GM12878 (cell line): ENCODE measurements at regions not wholly inside any gene's neighbourhood (a gene's known extent, or its start where the extent isn't known, plus 50 kb on each side); places are given as distances from the start of the nearest gene placed in this dataset.

Experiments
- ATAC-seq: fragments of 200-7000 bp; cut with Tn5 transposase; 3 replicates; pipeline ENCODE4 v1.9.1; 2020; ENCODE audit warnings: mild to moderate bottlenecking, moderate library complexity
- BruUV-seq: library from RNA; stranded (reverse); fragments of 400-500 nt; replicated peaks from 2 replicates; lab custom pipeline; 2021; lab: Mats Ljungman, UMichigan
- CTCF ChIA-PET: fragments of 300-600 bp; sonication (Branson Sonifier 250); formaldehyde crosslinking; extraction: SDS; loops from one replicate; lab custom pipeline; 2021; ENCODE audit warnings: inconsistent platforms; lab: Yijun Ruan, JAX
- POLR2A ChIA-PET: fragments of 350-600 bp; formaldehyde crosslinking; extraction: SDS; loops from one replicate; lab custom pipeline; 2021; ENCODE audit warnings: inconsistent platforms; lab: Charles Lee
- RAD21 ChIA-PET: fragments of 300-600 bp; sonication (Branson Sonifier 250); formaldehyde crosslinking; loops from one replicate; lab custom pipeline; 2023; ENCODE audit warnings: antibody characterized with exemption; ENCODE audit not compliant: unreplicated experiment; lab: Charles Lee
- SMC1A ChIA-PET: fragments of 300-600 bp; sonication (Branson Sonifier 250); formaldehyde crosslinking; loops from one replicate; lab custom pipeline; 2023; ENCODE audit not compliant: unreplicated experiment, uncharacterized antibody; lab: Charles Lee
- DNase-seq: peaks from one replicate; pipeline ENCODE4 v3.0.0-alpha.2; 2011; ENCODE audit warnings: low read depth, low spot score
- FAIRE-seq: peaks from 3 replicates; lab custom pipeline; 2011; peaks lifted over from hg19 to GRCh38; lab: Jason Lieb, UNC
- H2AFZ ChIP-seq: 2 replicates; pipeline ENCODE4 v1.6.0; 2011; ENCODE audit warnings: low read depth, low read length, control low read depth; ENCODE audit not compliant: control insufficient read depth
- H3K27ac ChIP-seq: 2 replicates; pipeline ENCODE4 v1.5.1; 2011; ENCODE audit warnings: control low read depth; ENCODE audit not compliant: control insufficient read depth, insufficient read depth
- H3K27me3 ChIP-seq, 2 experiments: replicated peaks in 1 of 2; 2 replicates each; pipeline versions ENCODE4 v1.6.0 to v1.6.1; 2011; ENCODE audit warnings: low read length in 1 of 2; ENCODE audit not compliant: control insufficient read depth in 2 of 2, insufficient read depth in 2 of 2
- H3K36me3 ChIP-seq, 2 experiments: 2 replicates each; pipeline ENCODE4 v1.5.1; 2011; ENCODE audit warnings: low read length in 1 of 2; ENCODE audit not compliant: control insufficient read depth in 2 of 2, insufficient read depth in 2 of 2
- H3K4me1 ChIP-seq: 2 replicates; pipeline ENCODE4 v1.6.1; 2011; ENCODE audit warnings: mild to moderate bottlenecking, low read length, moderate library complexity, mixed read lengths; ENCODE audit not compliant: control insufficient read depth, insufficient read depth
- H3K4me2 ChIP-seq: 2 replicates; pipeline ENCODE4 v1.6.0; 2011; ENCODE audit warnings: control low read depth; ENCODE audit not compliant: control insufficient read depth, insufficient read depth
- H3K4me3 ChIP-seq: fragments of 200-600 bp; sonication (generic); 2 replicates; pipeline ENCODE4 v1.5.1; 2016
- H3K79me2 ChIP-seq: 2 replicates; pipeline ENCODE4 v1.6.0; 2011; ENCODE audit warnings: low read length; ENCODE audit not compliant: control insufficient read depth, insufficient read depth
- H3K9ac ChIP-seq: 2 replicates; pipeline ENCODE4 v1.8.0; 2011; ENCODE audit warnings: low read length, control low read depth, mixed read lengths; ENCODE audit not compliant: control insufficient read depth, insufficient read depth
- H3K9me3 ChIP-seq: replicated peaks from 3 replicates; pipeline ENCODE4 v1.5.1; 2011; ENCODE audit warnings: mild to moderate bottlenecking, low read length; ENCODE audit not compliant: control insufficient read depth, insufficient read depth
- H4K20me1 ChIP-seq: 2 replicates; pipeline ENCODE4 v1.6.0; 2011; ENCODE audit not compliant: control insufficient read depth, insufficient read depth
- CHD2 ChIP-seq: IDR thresholded peaks from 2 replicates; pipeline ENCODE4 v1.6.1; 2011; ENCODE audit warnings: low read depth, low read length, improper control_type of control experiment, borderline replicate concordance
- HDAC2 ChIP-seq: fragments of 200-600 bp; sonication (generic); IDR thresholded peaks from 2 replicates; pipeline ENCODE4 v1.6.1; 2017
- MTA3 ChIP-seq: IDR thresholded peaks from 2 replicates; pipeline ENCODE4 v1.6.1; 2012; ENCODE audit warnings: low read length, inconsistent platforms, borderline replicate concordance
- POLR2A ChIP-seq: IDR thresholded peaks from 2 replicates; pipeline ENCODE4 v1.6.1; 2011; ENCODE audit warnings: low read depth, mild to moderate bottlenecking, low read length
- POU2F2 ChIP-seq: IDR thresholded peaks from 3 replicates; pipeline ENCODE4 v1.6.1; 2011; ENCODE audit warnings: low read depth, mild to moderate bottlenecking, low read length, borderline replicate concordance
- RB1 ChIP-seq: fragments of 450-650 bp; formaldehyde crosslinking; IDR thresholded peaks from 2 replicates; pipeline ENCODE4 v1.6.1; 2017; ENCODE audit warnings: mild to moderate bottlenecking, borderline replicate concordance
- RFX5 ChIP-seq: IDR thresholded peaks from 2 replicates; pipeline ENCODE4 v1.6.1; 2011; ENCODE audit warnings: low read depth, low read length, improper control_type of control experiment
- SRF ChIP-seq, 2 experiments: IDR thresholded peaks; 2 replicates each; pipeline ENCODE4 v1.6.1; 2011; ENCODE audit warnings: low read depth in 2 of 2, low read length in 2 of 2, mild to moderate bottlenecking in 1 of 2, moderate library complexity in 1 of 2
- SUZ12 ChIP-seq: fragments of 200-600 bp; sonication (generic); IDR thresholded peaks from one replicate; pipeline ENCODE4 v1.6.1; 2018; ENCODE audit warnings: antibody characterized with exemption, mild to moderate bottlenecking; ENCODE audit not compliant: unreplicated experiment
- ZBED1 ChIP-seq: IDR thresholded peaks from 2 replicates; pipeline ENCODE4 v1.6.1; 2016; ENCODE audit warnings: borderline replicate concordance
- ZNF24 ChIP-seq: fragments of 450-650 bp; IDR thresholded peaks from 2 replicates; pipeline ENCODE4 v1.6.1; 2017; ENCODE audit warnings: antibody characterized with exemption, mild to moderate bottlenecking
- ZNF274 ChIP-seq: IDR thresholded peaks from one replicate; pipeline ENCODE4 v1.8.0; 2011; ENCODE audit not compliant: insufficient read length, insufficient read depth
- WGBS: methylation state at CpG from one replicate; pipeline ENCODE4 v1.1.6; 2016; ENCODE audit warnings: low lambda C conversion rate; ENCODE audit not compliant: insufficient replicate concordance, insufficient coverage; ENCODE audit errors: missing lambda C conversion rate; 5-methylcytosine and 5-hydroxymethylcytosine counted together
- in situ Hi-C: fragments of 300-500 bp; cut with MboI; formaldehyde crosslinking; loops from 9 replicates; pipeline ENCODE4 v1.14.3; 2018; ENCODE audit warnings: mixed read lengths
- intact Hi-C: fragments of 100-400 bp; cut with micrococcal nuclease; formaldehyde crosslinking; loops from one replicate; pipeline ENCODE4 v1.14.2; 2022; ENCODE audit not compliant: unreplicated experiment
- TF ChIP-seq, protein P1 (sequence below): fragments of 450-650 bp; formaldehyde crosslinking; IDR thresholded peaks from 2 replicates; pipeline ENCODE4 v1.5.0; 2022; ENCODE audit warnings: mild to moderate bottlenecking, missing genetic modification characterization
- TF ChIP-seq, protein P2 (sequence below): fragments of 450-650 bp; IDR thresholded peaks from 2 replicates; pipeline ENCODE4 v1.6.1; 2017; ENCODE audit warnings: mild to moderate bottlenecking, moderate library complexity
- TF ChIP-seq, protein P3 (sequence below): fragments of 450-650 bp; IDR thresholded peaks from 2 replicates; pipeline ENCODE4 v1.6.1; 2014; ENCODE audit warnings: mild to moderate bottlenecking

GRCh38 chr14:105908006-105908405 is 381.6 kb downstream of the TMEM121 start:
- ChIA-PET SMC1A (no interaction called here), CTCF (no interaction called here), POLR2A (no interaction called here), RAD21 (no interaction called here)
- Histone ChIP-seq H3K4me1 (no peaks in the 10 kb centered on the region), H3K27ac (peak overlapping the region; percentile 71), H3K4me2 (peak overlapping the region; percentile 66), H3K27me3 (no peaks in the 10 kb centered on the region), H3K4me3 (no peak overlapping the region; the same call in 1 of the 2 replicates), H3K9ac (peak overlapping the region; percentile 67), H2AFZ (no peak overlapping the region), H3K9me3 (no peaks in the 10 kb centered on the region), H4K20me1 (no peaks in the 10 kb centered on the region), H3K79me2 (peaks cover 83% of the 10 kb centered on the region), H3K36me3 (no peaks in the 10 kb centered on the region)
- intact Hi-C loops (no loop called here), in situ Hi-C loops (no loop called here)
- no TSS peak for BruUV-seq
- WGBS: no CpG with 5 or more reads among the region's 6 CpGs
- DNase-seq (no peak), ATAC-seq (no peak), FAIRE-seq (no peak)
- TF ChIP-seq, protein P1, sequence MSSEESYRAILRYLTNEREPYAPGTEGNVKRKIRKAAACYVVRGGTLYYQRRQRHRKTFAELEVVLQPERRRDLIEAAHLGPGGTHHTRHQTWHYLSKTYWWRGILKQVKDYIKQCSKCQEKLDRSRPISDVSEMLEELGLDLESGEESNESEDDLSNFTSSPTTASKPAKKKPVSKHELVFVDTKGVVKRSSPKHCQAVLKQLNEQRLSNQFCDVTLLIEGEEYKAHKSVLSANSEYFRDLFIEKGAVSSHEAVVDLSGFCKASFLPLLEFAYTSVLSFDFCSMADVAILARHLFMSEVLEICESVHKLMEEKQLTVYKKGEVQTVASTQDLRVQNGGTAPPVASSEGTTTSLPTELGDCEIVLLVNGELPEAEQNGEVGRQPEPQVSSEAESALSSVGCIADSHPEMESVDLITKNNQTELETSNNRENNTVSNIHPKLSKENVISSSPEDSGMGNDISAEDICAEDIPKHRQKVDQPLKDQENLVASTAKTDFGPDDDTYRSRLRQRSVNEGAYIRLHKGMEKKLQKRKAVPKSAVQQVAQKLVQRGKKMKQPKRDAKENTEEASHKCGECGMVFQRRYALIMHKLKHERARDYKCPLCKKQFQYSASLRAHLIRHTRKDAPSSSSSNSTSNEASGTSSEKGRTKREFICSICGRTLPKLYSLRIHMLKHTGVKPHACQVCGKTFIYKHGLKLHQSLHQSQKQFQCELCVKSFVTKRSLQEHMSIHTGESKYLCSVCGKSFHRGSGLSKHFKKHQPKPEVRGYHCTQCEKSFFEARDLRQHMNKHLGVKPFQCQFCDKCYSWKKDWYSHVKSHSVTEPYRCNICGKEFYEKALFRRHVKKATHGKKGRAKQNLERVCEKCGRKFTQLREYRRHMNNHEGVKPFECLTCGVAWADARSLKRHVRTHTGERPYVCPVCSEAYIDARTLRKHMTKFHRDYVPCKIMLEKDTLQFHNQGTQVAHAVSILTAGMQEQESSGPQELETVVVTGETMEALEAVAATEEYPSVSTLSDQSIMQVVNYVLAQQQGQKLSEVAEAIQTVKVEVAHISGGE (CRISPR knock-in tag): no peak
- TF ChIP-seq MTA3 (peak; percentile 72; the same call in 1 of the 2 replicates), ZNF274 (no peak), RFX5 (no peak), RB1 (no peak), SRF (IDR thresholded peaks at IDR 0.05; ENCODE audit: low read depth in 2 of 2, low read length in 2 of 2) (no peak), ZNF24 (no peak), POU2F2 (no peak), CHD2 (no peak), POLR2A (peak; percentile 58; the same call in 1 of the 2 replicates), ZBED1 (0 out of 2 replicates have a peak, but pooled peaks have one; percentile 18), SUZ12 (no peak), HDAC2 (no peak)
- TF ChIP-seq, protein P2, sequence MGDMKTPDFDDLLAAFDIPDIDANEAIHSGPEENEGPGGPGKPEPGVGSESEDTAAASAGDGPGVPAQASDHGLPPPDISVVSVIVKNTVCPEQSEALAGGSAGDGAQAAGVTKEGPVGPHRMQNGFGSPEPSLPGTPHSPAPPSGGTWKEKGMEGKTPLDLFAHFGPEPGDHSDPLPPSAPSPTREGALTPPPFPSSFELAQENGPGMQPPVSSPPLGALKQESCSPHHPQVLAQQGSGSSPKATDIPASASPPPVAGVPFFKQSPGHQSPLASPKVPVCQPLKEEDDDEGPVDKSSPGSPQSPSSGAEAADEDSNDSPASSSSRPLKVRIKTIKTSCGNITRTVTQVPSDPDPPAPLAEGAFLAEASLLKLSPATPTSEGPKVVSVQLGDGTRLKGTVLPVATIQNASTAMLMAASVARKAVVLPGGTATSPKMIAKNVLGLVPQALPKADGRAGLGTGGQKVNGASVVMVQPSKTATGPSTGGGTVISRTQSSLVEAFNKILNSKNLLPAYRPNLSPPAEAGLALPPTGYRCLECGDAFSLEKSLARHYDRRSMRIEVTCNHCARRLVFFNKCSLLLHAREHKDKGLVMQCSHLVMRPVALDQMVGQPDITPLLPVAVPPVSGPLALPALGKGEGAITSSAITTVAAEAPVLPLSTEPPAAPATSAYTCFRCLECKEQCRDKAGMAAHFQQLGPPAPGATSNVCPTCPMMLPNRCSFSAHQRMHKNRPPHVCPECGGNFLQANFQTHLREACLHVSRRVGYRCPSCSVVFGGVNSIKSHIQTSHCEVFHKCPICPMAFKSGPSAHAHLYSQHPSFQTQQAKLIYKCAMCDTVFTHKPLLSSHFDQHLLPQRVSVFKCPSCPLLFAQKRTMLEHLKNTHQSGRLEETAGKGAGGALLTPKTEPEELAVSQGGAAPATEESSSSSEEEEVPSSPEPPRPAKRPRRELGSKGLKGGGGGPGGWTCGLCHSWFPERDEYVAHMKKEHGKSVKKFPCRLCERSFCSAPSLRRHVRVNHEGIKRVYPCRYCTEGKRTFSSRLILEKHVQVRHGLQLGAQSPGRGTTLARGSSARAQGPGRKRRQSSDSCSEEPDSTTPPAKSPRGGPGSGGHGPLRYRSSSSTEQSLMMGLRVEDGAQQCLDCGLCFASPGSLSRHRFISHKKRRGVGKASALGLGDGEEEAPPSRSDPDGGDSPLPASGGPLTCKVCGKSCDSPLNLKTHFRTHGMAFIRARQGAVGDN: no peak
- TF ChIP-seq, protein P3, sequence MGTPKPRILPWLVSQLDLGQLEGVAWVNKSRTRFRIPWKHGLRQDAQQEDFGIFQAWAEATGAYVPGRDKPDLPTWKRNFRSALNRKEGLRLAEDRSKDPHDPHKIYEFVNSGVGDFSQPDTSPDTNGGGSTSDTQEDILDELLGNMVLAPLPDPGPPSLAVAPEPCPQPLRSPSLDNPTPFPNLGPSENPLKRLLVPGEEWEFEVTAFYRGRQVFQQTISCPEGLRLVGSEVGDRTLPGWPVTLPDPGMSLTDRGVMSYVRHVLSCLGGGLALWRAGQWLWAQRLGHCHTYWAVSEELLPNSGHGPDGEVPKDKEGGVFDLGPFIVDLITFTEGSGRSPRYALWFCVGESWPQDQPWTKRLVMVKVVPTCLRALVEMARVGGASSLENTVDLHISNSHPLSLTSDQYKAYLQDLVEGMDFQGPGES: no peak
